Prostate gland (tissue), 2 donors: ENCODE measurements at regions not wholly inside any gene's neighbourhood (a gene's known extent, or its start where the extent isn't known, plus 50 kb on each side); places are given as distances from the start of the nearest gene placed in this dataset.

ENCODE experiments used
- CTCF ChIP-seq, 4 experiments: fragments of 200-600 bp in 2 of 4; fragments of 450-650 bp in 2 of 4; sonication (generic) in 2 of 4; IDR thresholded peaks; 1 replicate in 3 of 4; 2 replicates in 1 of 4; pipeline ENCODE4 v1.5.1; 2016 to 2019; ENCODE audit warnings: antibody characterized with exemption in 4 of 4, mild to moderate bottlenecking in 2 of 4, moderate library complexity in 2 of 4
- POLR2A ChIP-seq: fragments of 450-650 bp; IDR thresholded peaks from one replicate; pipeline ENCODE4 v1.6.1; 2016; ENCODE audit warnings: antibody characterized with exemption, mild to moderate bottlenecking
- POLR2AphosphoS5 ChIP-seq: sonication (generic); formaldehyde crosslinking; IDR thresholded peaks from one replicate; pipeline ENCODE4 v1.6.1; 2017; ENCODE audit warnings: antibody characterized with exemption

- TF ChIP-seq CTCF (IDR thresholded peaks at IDR 0.05) (no peak), POLR2A (no peak), POLR2AphosphoS5 (no peak)
These were observed 174.8 kb downstream of the LRIG3 start for GRCh38 chr12:58745348-58746125.
